ENCODE measurements at regions not wholly inside any gene's neighbourhood (a gene's known extent, or its start where the extent isn't known, plus 50 kb on each side); places are given as distances from the start of the nearest gene placed in this dataset.

DNA sequence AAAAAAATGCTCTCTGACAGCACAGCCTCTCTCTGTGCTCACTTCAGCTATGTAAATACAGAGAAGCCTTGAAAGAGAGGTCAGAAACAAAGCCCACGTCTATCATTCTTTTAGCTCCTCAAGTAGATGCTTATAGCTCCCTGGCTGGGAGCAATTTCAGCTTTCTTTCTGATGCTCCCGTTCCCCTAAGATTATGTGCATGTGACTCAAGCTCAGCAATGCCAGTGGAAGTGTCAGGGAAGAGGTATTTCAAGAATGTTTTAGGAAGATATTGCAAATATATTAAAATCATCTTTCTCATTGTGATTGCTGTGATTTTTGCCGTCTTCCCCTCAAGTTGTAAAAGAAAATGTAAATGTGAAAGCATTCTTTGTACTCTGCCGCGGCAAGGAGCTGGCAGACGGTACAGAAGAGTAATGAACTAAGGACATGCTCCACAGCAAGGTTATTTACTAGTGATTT is 1353.7 kb upstream of the ACO1 start:
- TF ChIP-seq, protein P1, sequence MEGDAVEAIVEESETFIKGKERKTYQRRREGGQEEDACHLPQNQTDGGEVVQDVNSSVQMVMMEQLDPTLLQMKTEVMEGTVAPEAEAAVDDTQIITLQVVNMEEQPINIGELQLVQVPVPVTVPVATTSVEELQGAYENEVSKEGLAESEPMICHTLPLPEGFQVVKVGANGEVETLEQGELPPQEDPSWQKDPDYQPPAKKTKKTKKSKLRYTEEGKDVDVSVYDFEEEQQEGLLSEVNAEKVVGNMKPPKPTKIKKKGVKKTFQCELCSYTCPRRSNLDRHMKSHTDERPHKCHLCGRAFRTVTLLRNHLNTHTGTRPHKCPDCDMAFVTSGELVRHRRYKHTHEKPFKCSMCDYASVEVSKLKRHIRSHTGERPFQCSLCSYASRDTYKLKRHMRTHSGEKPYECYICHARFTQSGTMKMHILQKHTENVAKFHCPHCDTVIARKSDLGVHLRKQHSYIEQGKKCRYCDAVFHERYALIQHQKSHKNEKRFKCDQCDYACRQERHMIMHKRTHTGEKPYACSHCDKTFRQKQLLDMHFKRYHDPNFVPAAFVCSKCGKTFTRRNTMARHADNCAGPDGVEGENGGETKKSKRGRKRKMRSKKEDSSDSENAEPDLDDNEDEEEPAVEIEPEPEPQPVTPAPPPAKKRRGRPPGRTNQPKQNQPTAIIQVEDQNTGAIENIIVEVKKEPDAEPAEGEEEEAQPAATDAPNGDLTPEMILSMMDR (optimal IDR thresholded peaks at IDR 0.05 in 1 of 3, IDR thresholded peaks at IDR 0.05 in 1 of 3, conservative IDR thresholded peaks at IDR 0.05 in 1 of 3; ENCODE audit: extremely low read depth in 1 of 3, insufficient read depth in 2 of 3, low read length in 3 of 3): no peak
- TF ChIP-seq EZH2 (IDR thresholded peaks at IDR 0.05; ENCODE audit: low read length): no peak

All from keratinocyte (primary cell).